SK-N-SH (cell line): ENCODE measurements at regions not wholly inside any gene's neighbourhood (a gene's known extent, or its start where the extent isn't known, plus 50 kb on each side); places are given as distances from the start of the nearest gene placed in this dataset.

Experiments used
- ELF1 ChIP-seq: IDR thresholded peaks from 2 replicates; pipeline ENCODE4 v1.4.0; 2012
- EZH2phosphoT487 ChIP-seq: fragments of 200-600 bp; sonication (generic); IDR thresholded peaks from 2 replicates; pipeline ENCODE4 v1.6.1; 2017; ENCODE audit warnings: low read depth, mixed run types, mild to moderate bottlenecking, antibody characterized with exemption, moderate library complexity, borderline replicate concordance
- JUND ChIP-seq: IDR thresholded peaks from 2 replicates; pipeline ENCODE4 v1.4.0; 2012
- NRF1 ChIP-seq: IDR thresholded peaks from 2 replicates; pipeline ENCODE4 v1.6.1; 2012; ENCODE audit warnings: low read depth, mild to moderate bottlenecking, low read length
- RAD21 ChIP-seq: IDR thresholded peaks from 2 replicates; pipeline ENCODE4 v1.6.1; 2012; ENCODE audit warnings: mild to moderate bottlenecking, low read length
- RCOR1 ChIP-seq: fragments of 150-350 bp; IDR thresholded peaks from 2 replicates; pipeline ENCODE4 v1.6.1; 2017; ENCODE audit warnings: antibody characterized with exemption, low read length
- SMC3 ChIP-seq: IDR thresholded peaks from 2 replicates; pipeline ENCODE4 v1.6.1; 2012; ENCODE audit warnings: low read depth, low read length, improper control_type of control experiment
- TF ChIP-seq, protein P1 (sequence below): IDR thresholded peaks from 2 replicates; pipeline ENCODE4 v1.4.0; 2012; ENCODE audit warnings: low read depth
- TF ChIP-seq, protein P2 (sequence below): fragments of 200-600 bp; sonication (generic); IDR thresholded peaks from 2 replicates; pipeline ENCODE4 v1.6.1; 2017; ENCODE audit warnings: antibody characterized with exemption, mild to moderate bottlenecking, moderate library complexity

DNA sequence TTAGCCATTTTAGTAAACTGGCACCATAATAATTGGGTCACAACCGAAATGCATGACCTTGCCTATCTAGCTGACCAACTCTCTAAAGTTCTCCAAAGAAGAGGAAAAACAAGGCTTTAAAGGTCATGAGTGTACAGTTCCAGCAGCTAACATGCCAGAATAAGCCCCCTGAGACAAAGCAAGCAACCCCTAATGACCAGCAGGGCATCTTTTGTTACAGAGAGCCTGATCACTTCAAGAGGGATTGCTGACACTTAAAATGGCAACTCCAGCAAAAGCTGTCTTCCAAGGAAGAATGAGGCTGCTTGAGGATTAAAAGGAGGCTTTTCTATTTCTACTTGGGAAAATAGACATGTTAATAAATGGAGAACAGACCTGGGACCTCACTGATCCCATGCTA lies 213.6 kb downstream of the CDC14C start:
- TF ChIP-seq, protein P1, sequence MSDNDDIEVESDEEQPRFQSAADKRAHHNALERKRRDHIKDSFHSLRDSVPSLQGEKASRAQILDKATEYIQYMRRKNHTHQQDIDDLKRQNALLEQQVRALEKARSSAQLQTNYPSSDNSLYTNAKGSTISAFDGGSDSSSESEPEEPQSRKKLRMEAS: no peak
- TF ChIP-seq SMC3: no peak
- TF ChIP-seq RCOR1: no peak
- TF ChIP-seq, protein P2, sequence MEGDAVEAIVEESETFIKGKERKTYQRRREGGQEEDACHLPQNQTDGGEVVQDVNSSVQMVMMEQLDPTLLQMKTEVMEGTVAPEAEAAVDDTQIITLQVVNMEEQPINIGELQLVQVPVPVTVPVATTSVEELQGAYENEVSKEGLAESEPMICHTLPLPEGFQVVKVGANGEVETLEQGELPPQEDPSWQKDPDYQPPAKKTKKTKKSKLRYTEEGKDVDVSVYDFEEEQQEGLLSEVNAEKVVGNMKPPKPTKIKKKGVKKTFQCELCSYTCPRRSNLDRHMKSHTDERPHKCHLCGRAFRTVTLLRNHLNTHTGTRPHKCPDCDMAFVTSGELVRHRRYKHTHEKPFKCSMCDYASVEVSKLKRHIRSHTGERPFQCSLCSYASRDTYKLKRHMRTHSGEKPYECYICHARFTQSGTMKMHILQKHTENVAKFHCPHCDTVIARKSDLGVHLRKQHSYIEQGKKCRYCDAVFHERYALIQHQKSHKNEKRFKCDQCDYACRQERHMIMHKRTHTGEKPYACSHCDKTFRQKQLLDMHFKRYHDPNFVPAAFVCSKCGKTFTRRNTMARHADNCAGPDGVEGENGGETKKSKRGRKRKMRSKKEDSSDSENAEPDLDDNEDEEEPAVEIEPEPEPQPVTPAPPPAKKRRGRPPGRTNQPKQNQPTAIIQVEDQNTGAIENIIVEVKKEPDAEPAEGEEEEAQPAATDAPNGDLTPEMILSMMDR: no peak
- no peak for TF ChIP-seq NRF1
- TF ChIP-seq EZH2phosphoT487: no peak
- no peak for TF ChIP-seq JUND
- TF ChIP-seq ELF1: no peak
- no peak for TF ChIP-seq RAD21
